Muscle of leg (tissue), 3 donors: ENCODE measurements at regions not wholly inside any gene's neighbourhood (a gene's known extent, or its start where the extent isn't known, plus 50 kb on each side); places are given as distances from the start of the nearest gene placed in this dataset.

Experiments
- DNase-seq: peaks from one replicate; pipeline ENCODE4 v3.0.0; 2013
- H3K27ac ChIP-seq: one replicate; pipeline ENCODE4 v1.5.1; 2013; ENCODE audit warnings: mild to moderate bottlenecking, low read length, control low read depth
- H3K27me3 ChIP-seq: one replicate; pipeline ENCODE4 v1.6.1; 2013; ENCODE audit warnings: low read length; ENCODE audit not compliant: control insufficient read depth, insufficient read depth
- H3K36me3 ChIP-seq: one replicate; pipeline ENCODE4 v1.6.1; 2013; ENCODE audit warnings: low read length; ENCODE audit not compliant: control insufficient read depth, insufficient read depth
- H3K4me1 ChIP-seq: one replicate; pipeline ENCODE4 v1.6.1; 2013; ENCODE audit warnings: low read length; ENCODE audit not compliant: control insufficient read depth, insufficient read depth
- H3K4me3 ChIP-seq: one replicate; pipeline ENCODE4 v1.5.1; 2013; ENCODE audit warnings: low read length, control low read depth
- H3K9me3 ChIP-seq: replicated peaks from 2 replicates; pipeline ENCODE4 v1.6.1; 2013; ENCODE audit warnings: low read depth, low read length; ENCODE audit not compliant: control insufficient read depth
- WGBS: methylation state at CpG from one replicate; pipeline ENCODE4 v1.1.5; 2013; ENCODE audit warnings: missing lambda C conversion rate; ENCODE audit not compliant: insufficient coverage; 5-methylcytosine and 5-hydroxymethylcytosine counted together

DNA sequence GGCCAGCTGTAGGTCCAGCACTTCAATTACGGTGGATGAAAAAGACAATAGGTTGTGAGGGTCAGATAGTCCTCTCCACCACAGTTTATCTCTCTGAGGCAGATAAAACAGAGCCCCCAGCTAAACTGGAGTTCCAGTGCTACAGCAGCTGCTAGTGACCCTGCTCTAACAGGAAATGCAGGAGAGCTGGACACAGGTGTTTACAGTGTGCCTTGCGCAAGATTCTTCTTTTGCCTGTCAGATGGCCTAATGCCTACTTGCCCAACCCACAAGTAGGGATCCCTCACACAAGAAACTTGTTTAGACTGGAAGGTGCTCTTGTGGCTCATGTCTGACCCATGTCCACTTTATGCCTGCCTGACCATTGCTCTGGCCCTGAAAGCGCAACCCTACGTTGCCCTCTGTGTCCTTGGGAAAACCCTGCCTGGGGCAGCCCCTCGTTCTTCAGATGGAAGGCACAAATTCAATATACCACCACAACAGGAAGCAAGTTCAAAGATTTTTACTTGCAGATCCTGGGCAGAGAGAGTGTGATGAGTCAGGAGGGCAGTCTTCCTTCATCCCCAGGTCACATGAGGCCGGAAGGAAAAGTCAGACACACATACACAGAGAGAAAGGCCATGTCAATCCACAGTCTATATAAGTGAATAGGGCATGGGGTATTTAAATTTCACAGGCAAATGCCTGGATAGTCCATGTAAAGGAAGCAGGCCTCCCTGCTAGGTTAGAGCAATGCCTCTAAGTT is 105.1 kb upstream of the ADGRL3 start:
- Histone ChIP-seq H3K4me3 (no peak overlapping the region), H3K36me3 (no peaks in the 10 kb centered on the region), H3K9me3 (no peaks in the 10 kb centered on the region), H3K27ac (no peak overlapping the region), H3K4me1 (no peaks in the 10 kb centered on the region), H3K27me3 (no peaks in the 10 kb centered on the region)
- DNase-seq: no peak
- WGBS: 90% methylated on average over 2 of the region's 6 CpGs

DNA sequence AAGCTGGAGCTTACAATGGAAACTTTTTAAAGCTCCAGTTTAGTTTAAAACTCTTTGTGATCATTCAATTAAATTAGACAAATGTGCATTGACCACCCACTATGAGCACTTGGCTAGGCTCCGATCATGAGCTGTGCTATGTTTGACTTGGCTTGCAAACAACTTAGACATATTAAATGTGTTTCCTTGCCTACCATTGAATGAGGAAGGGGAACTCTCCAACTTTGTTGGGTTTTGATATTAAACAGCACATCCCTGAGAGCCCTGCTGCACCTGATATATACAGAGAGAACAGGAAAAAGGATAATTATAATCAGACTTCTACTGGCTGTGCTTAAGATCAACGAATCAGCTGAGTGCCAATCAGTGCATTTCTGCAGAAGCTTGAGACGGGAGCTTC is 71.4 kb upstream of the ADGRL3 start:
- H3K27me3 ChIP-seq: no peaks in the 10 kb centered on the region
- peak; percentile 36 for DNase-seq
- H3K36me3 ChIP-seq: no peaks in the 10 kb centered on the region
- no peaks in the 10 kb centered on the region for H3K4me1 ChIP-seq
- peaks cover 3% of the 10 kb centered on the region for H3K9me3 ChIP-seq
- no peak overlapping the region for H3K27ac ChIP-seq
- WGBS: 60% methylated on average over 1 of the region's 3 CpGs
- H3K4me3 ChIP-seq: no peak overlapping the region

DNA sequence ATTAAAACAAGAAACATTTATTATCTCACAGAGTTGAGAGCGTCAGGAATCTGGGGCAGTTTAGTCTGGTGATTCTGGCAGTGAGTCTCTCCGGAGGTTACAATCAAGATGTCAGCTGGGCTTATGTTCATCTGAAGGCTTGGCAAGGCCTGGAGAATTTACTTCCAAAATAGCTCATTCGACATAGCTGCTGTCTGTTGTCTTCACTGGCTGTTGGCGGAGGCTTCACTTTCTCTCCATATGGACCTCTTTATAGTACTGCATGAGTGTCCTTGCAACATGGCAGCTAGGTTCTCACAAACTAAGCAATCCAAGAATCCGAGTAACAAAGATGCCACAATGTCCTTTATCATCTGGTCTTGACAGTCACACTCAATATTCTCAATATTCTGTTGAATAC is 70.2 kb upstream of the ADGRL3 start:
- no peak for DNase-seq
- peaks cover under 1% of the 10 kb centered on the region for H3K9me3 ChIP-seq
- H3K4me1 ChIP-seq: no peaks in the 10 kb centered on the region
- H3K4me3 ChIP-seq: no peak overlapping the region
- H3K36me3 ChIP-seq: no peaks in the 10 kb centered on the region
- H3K27me3 ChIP-seq: no peaks in the 10 kb centered on the region
- no peak overlapping the region for H3K27ac ChIP-seq
- 87% methylated on average over 3 of the region's 5 CpGs for WGBS

DNA sequence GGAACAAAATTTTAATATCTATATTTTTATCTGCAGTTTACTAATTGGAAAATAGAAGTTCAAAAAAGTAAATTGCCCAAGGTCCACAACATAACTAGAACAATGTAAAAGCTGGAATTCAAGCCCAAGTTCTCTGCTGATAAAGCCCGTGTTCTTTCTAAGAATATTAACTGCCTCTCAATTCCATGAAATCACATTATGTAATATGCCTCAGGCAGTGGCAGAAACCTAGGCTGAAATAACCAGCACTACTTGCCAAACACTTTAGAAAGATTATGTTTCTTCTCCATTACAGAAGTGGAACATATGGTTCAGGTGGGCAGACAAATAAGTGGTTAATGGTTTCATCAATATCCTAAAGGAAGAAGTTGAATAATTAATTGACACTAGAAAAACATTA is 56.7 kb upstream of the ADGRL3 start:
- DNase-seq: no peak
- no peaks in the 10 kb centered on the region for H3K36me3 ChIP-seq
- H3K9me3 ChIP-seq: no peaks in the 10 kb centered on the region
- H3K4me3 ChIP-seq: no peak overlapping the region
- H3K27me3 ChIP-seq: no peaks in the 10 kb centered on the region
- no peak overlapping the region for H3K27ac ChIP-seq
- no peaks in the 10 kb centered on the region for H3K4me1 ChIP-seq
- no CpG with 5 or more reads among the region's 1 CpG for WGBS

DNA sequence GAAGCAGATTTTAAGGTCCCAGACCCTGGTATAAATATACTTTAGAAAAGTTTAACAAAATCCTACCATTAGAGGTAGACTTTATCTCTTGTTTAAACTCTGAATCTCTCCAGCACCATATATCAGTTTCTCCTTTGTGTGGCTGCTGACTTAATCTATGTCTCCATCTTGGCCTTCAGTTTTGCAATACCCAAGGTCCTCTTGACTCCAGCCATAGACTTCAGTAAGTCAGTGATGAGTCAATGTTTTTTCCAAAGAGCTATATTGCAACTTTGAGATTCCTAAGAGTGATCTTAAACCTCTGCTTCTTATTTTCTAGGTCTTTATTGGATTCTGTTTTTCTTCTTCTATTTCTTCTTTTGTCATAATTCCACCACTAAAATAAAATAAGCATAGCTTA is 50.8 kb upstream of the ADGRL3 start:
- no peaks in the 10 kb centered on the region for H3K9me3 ChIP-seq
- no peaks in the 10 kb centered on the region for H3K27me3 ChIP-seq
- H3K4me1 ChIP-seq: no peaks in the 10 kb centered on the region
- no peak for DNase-seq
- no peak overlapping the region for H3K27ac ChIP-seq
- no peaks in the 10 kb centered on the region for H3K36me3 ChIP-seq
- no peak overlapping the region for H3K4me3 ChIP-seq
